Fibroblast of skin of scalp (primary cell): ENCODE measurements at regions not wholly inside any gene's neighbourhood (a gene's known extent, or its start where the extent isn't known, plus 50 kb on each side); places are given as distances from the start of the nearest gene placed in this dataset.
"Not testable (repeated sequence)": the region's sequence is repeated elsewhere in the genome, so short reads cannot be mapped to it uniquely, and the experiment has no call there.

ENCODE experiments used
- DNase-seq: peaks from one replicate; pipeline ENCODE4 v3.0.0-alpha.2; 2013

DNA sequence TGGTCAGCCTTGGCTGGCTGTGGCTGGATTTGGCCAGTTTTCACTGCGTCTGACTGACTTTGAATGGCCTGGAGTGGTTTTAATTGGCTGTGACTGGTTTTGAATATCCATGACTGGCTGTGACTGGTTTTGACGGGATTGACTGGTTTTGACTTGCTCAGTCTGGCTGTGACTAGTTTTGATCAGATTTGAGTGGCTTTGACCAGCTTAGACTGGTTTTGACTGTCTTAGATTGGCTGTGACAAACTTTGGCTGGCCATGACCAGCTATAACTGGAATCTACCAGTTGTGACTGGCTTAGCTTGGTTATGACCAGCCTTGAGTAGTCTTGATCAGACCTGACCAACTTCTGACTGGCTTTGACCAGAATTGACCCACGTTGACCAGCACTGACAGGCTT is 168.4 kb upstream of the AMOT start:
- DNase-seq: no peak

DNA sequence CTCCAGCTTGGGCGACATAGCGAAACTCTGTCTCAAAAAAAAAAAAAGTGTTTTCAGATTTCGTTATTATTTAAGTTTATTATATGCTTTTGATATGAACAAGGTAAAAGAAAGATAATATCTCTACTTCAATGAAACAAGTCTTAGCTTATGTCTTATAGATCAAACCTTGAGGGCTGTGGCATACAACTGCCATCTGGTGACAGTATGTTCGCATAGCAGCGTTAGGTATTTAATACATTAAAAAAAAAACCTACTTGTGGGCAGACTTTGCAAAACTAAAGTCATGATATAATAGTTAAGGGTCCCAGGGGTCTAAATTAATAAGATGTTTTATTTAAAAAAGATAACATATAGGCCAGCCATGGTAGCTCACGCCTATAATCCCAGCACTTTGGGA is 161.2 kb upstream of the AMOT start:
- no peak for DNase-seq

DNA sequence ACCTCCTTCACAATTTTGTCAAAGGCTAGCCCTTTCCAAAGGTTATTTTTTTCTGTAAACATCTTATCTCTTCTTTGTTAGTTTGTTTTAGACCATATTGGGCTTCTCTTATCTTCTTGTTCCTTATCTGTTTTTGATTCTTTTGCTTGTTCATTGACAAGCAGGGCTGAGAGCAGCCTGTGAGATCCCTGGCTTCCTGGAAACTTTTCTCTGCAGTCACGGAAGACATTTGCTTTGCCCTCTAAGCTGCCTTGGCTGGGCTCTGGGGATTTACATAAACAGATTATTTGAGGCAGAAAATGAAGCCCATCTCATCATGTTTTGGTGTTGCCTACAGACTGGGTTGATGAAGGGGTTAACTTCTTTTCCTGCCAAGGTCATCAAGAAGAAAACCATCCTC is 157.4 kb upstream of the AMOT start:
- DNase-seq: no peak

DNA sequence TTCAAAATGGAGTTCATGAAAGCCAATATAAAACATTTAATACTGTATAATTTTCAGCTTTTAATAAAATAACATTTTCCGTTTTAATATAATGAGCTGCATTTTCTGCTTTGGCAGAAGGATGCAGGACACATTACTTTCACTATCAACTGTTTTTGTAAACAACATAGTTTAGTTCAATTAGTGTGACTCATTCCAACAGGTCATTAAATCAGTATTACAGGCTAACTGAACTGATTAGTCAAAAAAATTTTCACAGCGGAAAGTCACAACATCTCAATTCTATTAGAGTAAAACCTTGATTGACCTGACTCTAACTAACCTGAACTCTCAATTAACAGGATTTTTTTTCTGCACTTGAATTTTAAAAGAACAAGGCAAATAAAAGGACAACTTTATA is 151.2 kb upstream of the AMOT start:
- no peak for DNase-seq

DNA sequence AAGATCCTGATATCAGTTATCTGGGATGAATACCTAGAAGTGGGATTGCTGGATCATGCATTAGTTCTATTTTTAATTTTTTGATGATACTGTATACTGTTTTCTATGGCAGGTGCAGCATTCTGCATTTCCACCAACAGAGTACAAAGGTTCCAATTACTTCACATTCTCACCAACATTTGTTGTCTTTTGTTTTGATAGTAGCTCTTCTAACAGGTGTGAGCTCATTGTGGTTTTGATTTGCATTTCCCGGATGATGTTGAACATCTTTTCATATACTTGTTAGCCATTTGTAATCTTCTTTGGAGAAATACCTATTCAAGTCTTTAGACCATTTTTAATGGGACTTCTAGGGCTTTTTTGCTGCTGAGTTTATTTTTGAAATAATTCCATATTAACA is 139.2 kb upstream of the AMOT start:
- no peak for DNase-seq

DNA sequence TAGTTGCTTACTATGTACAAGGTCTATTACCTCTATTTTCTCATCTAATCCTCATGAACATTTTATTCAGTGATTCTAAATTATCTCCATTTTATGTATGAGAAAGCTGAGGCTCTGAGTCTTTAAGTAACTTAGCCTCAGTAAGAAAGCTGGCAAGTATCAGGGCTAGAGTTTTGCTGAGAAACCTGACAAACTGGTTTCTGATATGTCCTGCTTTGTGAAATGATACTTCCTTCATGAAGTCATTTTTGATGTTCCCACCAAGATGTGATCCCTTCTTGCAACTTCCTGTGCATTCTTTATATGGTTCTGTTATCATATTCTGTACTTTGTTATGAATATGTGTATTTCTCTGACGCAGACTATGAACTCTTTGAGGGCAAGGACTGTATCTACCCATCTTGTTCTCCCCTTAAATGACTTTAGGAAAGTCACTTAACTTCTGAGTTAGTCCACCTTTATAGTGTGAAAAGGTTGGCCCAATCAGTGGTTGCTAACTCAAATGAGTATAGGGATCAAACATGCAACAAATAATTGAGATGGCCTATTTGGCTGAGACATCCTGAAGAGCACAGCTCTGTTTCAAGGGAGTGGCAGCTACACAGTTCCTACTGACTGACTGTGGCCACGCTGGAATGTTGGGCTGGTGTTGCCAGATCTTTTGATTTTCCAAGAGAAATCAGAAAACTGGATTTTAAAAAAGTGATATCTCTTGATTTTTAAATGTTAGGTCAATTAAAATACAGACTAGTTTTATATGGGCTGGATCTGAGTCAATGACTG is 127.9 kb upstream of the AMOT start:
- DNase-seq: no peak

DNA sequence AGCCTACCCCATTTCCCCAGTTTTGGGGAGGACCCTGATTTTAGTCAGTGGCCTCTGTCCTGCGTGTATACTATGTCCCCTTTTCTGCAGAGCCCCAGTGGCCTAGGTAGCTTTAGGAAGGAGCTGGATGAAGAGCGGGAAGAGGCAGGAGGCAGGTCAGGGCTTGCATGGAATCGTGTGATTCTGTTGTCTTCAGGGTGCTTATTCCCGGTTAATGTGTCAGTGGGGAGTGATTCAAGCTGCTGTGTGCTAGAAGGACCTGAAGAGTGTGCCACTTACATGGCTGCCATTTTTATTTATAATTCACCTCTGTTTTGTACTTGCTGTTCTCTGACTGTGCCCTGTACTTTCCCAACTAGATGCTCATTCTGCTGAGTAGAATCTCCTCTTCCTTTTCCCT is 127.3 kb upstream of the AMOT start:
- DNase-seq: no peak

DNA sequence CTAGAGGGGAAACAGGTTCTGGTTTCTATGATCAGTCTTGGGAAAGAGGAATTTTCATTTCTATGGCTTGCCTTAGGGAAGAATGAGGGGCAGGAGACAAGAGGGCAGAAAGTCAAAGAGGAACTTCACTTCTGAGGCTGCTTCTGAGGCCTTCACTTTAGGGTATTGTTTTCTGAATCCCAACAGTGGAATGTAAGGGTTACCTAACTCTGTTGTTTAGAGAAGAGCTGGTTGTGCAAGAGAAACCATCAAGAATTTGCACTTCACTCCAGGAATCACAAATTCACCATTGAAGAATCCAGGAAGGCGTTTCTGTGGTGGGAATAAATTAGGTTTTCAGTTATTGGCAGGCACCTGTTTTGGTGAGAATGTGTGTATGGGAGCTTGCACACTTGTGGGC is 126.7 kb upstream of the AMOT start:
- no peak for DNase-seq

DNA sequence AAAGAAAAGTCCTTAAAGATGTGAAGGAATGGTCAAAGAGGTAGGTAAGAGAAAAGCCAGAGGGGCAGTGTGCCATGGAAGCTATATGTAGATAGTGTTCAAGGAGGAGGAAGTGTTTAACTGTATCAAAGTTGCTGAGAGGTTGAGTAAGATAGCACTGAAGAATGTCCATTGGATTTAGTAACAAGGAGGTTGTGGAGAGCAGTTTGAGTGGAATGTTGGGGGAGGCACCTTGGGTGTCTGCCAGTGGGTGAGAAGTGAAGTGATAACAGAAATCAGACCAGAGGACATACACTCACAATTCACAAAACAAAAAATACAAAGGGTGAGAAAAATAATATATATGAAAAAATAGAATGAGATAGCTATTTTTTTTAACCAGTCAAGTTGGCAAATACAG is 121.3 kb upstream of the AMOT start:
- no peak for DNase-seq

DNA sequence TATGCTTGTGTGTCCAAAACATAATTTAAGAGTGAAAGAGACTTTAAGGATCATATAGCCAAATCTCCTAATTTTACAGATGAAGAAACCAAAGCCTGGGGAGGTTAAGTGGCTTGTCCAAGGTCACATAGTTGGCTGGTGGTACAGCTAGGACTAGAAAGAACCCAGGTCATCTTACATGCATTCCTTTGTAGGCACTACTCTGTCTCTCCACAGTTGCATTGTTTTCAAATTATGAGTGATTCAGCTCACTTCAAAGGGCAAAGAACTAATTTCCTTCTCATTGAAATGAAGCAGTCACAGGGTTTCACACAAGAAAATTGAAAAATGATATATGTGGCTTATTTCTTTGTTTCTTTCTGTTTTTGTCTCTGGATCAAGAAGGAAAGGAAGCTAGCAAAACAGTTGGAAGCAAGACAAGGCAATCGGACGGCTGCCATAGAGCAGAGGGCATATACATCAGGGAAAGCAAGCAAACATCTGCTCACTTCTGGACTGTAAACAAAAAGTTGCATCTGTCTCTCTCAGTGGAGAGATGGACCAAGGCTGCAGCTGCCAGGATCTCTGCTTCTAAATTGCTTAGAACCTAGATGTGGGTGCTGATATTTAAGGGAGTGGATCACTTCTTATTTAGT is 107.5 kb upstream of the AMOT start:
- DNase-seq: no peak

DNA sequence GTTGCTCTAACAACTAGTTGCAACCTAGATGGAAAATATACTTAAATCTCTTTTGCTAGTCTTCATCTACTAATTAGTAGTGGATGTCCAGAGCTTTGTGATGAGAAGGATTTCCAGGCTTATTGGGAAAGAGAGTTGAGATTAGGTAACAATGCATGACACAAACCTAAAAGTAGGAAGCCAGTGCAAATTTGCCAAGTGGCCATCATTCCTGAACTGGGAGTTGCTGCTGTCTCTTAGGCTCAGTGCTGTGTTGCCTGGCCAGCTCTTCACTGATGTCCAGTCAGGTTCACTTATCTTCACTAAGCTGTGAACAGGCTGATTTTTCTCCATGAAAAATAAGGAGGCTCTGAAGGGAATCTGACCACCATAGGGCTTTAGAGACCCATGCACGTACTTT is 105.6 kb upstream of the AMOT start:
- DNase-seq: no peak

DNA sequence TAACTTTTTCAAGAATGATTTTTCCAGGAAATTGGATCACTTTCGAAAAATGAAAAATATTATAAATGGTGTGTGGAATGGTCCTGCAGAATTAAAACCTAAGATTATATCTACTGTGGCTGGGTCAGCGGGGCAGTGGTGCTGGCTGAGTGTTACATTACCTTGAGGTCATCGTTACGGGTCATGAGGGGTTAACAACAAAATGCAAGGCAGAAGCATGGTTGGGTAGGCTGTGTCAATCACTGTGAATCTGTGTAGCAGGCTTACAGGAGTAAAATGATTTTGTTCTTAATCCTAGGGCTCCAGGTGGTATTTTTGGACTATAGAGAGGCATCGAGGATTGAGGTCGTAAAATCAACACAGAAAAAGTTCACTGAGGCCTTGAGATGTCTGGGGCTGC is 105.2 kb upstream of the AMOT start:
- no peak for DNase-seq

DNA sequence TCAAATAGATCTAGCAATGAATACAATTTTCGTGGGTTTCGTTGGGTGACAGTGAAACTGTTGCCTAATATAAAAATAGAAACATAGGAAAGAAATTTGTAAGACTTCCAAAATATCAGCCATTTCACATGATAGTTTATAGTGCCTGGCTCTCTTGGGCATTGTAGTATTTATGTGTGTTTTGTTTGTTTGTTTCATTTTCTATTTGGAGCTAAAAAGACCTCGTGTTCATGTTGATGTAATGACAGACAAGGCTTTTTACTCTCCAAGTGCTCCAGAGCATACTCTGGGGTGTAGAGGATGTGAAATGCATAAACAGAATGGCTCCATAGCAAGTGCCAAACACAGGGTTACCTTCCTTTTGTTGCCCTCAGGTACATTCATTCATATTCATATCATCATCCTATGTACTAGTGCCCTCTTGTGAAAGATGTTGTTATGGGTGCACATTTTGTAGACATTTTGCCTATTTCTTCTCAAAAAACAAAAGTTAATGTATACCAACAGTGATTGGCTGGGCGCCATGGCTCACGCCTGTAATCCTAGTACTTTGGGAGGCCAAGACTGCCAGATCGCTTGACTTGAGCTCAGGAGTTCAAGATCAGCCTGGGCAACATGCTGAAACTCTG is 100.7 kb upstream of the AMOT start:
- no peak for DNase-seq

DNA sequence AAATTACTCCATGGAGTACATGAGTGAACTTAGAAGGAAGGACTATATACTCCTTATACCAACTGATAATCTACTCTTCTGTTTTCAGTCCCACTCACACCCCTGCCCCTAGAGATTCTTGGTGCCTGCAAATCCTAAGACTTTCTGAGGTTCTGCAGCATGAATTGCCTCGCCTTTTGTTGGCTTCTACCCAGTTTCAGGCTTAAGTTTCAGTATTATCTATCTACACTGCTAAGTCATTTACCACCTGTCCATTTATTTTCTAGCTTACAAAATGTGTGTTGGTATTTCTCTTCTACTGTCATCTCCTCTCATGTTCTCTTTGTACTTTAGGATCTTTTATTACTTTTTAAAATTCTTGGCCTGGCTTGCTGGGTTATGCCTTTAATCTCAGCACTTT is 94.4 kb upstream of the AMOT start:
- DNase-seq: no peak

DNA sequence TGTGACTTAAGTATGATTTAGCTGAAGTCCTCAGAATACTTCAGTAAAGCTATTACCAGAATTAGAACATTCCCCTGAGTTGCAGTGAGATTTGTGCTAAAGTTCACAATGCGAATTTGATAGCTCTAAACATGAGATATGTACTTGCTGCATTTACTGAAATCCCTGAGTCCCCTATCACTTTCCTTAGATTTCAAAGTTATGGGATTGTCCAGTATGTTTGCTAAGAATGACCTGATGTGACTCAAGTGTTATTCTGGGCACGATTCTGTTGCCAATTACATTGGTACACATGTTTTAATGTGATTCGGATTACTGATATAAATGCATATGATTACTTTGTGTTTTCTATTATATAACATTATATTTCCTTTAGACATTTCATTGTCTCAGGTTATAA is 91.3 kb upstream of the AMOT start:
- no peak for DNase-seq

DNA sequence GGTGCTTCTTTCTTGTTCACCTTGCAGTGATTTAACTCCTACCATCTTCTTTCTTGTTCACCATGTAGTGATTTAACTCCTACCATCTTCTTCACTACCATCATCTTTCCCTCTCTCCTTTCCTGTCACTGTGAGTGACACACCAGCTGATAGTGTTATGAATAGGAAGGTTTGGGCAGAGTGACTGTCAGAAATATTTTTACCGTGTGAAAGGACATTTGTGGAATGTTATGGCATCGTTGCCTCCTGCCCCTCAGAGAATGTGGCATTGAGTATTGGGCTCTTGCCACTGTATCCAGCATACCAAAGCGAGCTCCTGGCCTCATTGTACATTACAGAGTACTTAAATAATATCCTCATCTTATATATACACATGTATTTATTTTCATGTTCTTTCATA is 90.8 kb upstream of the AMOT start:
- DNase-seq: no peak

DNA sequence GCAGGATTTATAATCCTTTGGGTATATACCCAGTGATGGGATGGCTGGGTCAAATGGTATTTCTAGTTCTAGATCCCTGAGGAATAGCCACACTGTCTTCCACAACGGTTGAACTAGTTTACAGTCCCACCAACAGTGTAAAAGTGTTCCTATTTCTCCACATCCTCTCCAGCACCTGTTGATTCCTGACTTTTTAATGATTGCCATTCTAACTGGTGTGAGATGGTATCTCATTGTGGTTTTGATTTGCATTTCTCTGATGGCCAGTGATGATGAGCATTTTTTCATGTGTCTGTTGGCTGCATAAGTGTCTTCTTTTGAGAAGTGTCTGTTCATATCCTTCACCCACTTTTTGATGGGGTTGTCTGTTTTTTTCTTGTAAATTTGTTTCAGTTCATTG is 82.8 kb upstream of the AMOT start:
- DNase-seq: not testable (repeated sequence)

DNA sequence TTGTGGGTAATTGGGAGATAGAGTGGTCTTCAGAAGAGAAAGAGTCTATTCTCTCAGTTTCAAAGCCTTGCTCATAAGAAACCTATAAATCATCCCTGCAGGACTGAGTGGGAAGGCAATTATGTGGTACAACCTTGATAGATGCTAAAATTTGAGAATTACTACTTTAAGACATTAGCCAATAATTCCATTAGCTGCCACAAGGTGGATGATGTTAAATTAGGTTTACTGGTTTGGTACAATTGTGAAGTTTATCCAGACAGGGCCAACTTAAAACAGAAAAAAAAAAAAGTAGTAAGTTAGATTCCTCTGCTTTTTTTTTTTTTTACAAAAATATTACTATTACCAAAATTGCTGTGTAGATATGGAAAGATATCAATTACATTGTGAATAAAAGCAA is 73.2 kb upstream of the AMOT start:
- DNase-seq: no peak

DNA sequence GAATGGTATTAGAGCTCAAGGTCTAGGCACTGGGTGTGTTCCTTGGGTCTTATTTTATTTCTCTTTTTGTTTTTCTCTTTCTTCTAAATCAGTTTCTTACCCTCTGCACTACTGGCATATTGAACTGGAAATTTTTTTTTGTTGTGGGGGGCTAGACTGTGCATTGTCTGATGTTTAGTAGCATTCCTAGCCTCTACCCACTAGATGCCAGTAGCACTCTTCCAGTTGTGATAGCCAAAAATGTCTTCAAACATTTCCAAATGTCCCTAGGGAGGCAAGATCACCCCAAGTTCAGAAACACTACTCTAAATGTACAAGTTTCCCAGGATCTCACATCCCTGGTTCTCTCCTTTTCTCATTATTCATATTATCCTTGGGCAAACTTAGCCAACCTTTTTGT is 69.8 kb upstream of the AMOT start:
- DNase-seq: no peak

DNA sequence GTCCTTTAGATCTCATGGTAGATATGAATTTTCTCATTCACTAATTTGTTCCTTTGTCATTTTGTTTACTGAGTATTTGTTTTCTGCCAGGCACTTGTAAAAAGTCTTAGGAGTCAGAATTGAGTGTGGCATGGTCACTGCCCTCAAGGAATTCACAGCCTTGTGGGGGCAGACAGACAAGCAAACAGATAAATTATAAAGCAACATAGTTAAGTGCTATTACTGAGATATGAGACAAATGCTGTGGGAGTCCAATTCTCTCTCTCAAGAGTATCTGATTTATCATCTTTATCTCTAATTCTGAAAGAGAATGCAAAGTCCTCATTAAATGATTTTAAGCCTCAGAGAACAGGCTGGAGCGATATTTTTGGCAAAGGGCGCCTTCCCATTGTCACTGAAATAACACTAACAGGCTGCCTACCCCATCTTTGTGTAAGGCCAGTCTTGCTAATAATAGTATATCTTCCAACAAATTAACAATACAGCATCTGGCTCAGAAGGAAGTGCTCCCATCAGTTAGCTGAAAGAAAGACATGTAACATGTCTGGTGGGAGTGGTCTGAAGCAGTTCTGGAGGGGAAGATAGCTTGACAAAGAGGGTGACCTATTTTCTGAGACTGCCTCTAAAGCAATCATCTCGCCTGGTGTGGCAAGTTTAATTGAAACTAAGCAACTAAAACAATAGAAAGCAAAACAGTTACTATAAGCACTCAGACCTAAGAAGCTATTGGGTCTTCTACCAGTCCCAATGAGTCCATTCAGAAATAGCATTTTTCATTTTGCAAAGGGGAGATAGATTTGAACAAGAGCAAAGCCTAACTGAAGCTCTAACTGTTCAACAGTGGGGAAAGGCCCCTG is 61.5 kb upstream of the AMOT start:
- DNase-seq: no peak

DNA sequence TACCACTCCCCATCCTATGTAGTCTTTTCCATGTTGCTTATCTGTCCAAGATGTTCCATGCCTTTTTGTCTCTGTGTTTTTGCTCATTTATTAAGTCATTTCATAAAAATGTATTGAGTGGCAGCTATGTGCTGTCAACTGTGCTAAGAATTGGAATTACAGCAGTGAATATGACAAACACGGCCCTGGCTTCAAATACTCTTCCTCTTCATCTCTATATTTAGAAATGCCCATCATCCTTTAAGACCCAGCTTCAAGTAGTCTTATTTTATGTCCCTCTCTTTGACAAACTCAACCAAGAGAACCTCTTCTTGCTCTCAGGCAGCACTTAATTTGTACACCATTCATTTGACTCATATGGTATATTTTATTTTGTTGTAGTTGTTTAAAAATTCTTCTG is 55.4 kb upstream of the AMOT start:
- DNase-seq: no peak
